Fibroblast of mammary gland (primary cell): ENCODE measurements at regions not wholly inside any gene's neighbourhood (a gene's known extent, or its start where the extent isn't known, plus 50 kb on each side); places are given as distances from the start of the nearest gene placed in this dataset.

Experiments
- DNase-seq: peaks from one replicate; pipeline ENCODE4 v3.0.0-alpha.2; 2010; ENCODE audit warnings: low read depth
- H3K4me3 ChIP-seq: 2 replicates; pipeline ENCODE4 v1.5.1; 2011; ENCODE audit warnings: low read depth, mild to moderate bottlenecking, low read length, moderate library complexity; ENCODE audit not compliant: control insufficient read depth
- CTCF ChIP-seq: conservative IDR thresholded peaks from 2 replicates; pipeline ENCODE4 v1.5.1; 2011; ENCODE audit warnings: low read depth, low read length, inconsistent platforms; ENCODE audit not compliant: control insufficient read depth, insufficient read depth

DNA sequence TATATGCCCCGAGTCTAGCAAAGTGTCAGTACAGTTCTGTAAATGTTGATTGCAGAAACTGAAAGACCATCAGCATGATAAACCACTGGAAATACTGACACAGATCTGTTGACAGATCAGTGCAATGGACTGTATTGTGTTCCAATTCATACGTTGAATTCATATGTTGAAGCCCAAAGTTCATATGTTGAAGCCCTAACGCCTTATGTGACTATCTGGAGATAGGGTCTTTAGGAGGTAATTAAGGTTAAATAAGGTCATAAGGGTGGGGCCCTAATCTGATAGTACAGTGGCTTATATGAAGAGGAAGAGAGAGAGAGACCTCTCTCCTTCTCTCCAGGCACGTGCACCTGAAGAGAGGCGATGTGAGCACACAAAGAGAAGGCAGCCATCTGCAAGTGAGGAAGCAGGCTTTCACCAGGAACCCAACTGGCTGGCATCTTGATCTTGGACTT lies 144.7 kb downstream of the MRPL39 start:
- no peak for TF ChIP-seq CTCF
- no peak overlapping the region for H3K4me3 ChIP-seq
- DNase-seq: no peak

- DNase-seq: no peak
- TF ChIP-seq CTCF: no peak
- H3K4me3 ChIP-seq: no peak overlapping the region
Measured at GRCh38 chr21:25461725-25462124, 145.6 kb downstream of the MRPL39 start.

DNA sequence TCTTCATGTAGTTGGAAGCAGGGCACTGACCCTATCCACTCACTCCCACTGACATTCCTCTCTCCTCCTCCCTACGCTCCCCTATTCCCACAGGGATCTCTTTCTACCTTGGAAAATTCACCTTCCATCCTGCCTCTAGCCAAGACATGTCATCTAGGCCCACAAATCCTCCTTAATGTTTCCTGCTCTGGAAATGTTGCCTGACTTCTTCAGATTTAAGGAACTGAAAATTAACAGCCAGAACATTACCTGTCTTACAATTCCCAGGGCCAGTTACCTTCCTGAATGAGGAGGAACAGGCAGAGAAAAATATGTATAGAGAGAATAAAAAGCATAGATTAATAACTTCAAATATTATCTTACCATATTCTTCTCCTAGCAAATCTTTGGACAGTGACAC lies 147.3 kb downstream of the MRPL39 start:
- H3K4me3 ChIP-seq: no peak overlapping the region
- no peak for TF ChIP-seq CTCF
- DNase-seq: no peak

DNA sequence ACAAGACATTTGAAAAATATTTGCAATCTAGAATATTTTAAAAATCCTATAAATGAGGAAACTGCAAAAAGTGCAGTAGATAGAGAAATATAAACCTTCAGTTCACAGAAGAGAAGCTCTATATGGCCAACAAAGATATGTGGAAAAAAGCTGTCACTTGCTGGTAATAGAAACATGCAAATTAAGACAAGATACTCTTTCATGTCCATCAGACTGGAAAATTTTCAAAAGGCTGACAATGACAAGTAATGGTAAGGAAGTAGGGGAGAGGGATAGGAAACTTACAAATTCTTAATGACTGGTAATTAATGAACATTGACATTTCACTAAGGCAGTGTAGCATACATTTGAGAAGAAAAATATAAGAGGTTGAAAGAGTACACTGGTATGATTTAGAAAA lies 147.9 kb downstream of the MRPL39 start:
- no peak for TF ChIP-seq CTCF
- DNase-seq: no peak
- H3K4me3 ChIP-seq: no peak overlapping the region

DNA sequence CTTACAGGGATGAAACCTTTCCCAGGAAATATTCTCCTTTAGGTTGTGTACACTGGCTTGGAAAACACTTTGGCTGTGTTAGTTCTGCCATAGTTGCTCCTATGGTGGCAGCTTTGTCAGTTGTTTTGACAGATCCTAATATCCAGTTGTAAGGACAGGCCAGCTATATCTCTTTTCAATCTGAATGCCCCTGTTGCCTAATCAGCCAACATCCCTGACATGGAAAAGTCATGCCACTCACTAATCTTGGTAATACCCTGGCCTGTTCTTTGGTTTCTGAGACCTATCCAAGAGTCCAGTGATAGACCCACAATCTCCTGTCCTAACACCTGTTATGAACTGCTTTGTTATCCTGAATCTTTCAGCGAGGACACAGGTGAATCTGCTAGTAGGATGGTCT lies 148.8 kb downstream of the MRPL39 start:
- H3K4me3 ChIP-seq: no peak overlapping the region
- TF ChIP-seq CTCF: no peak
- no peak for DNase-seq

- TF ChIP-seq CTCF: no peak
- no peak overlapping the region for H3K4me3 ChIP-seq
Measured at GRCh38 chr21:25457946-25458345, 149.3 kb downstream of the MRPL39 start.

DNA sequence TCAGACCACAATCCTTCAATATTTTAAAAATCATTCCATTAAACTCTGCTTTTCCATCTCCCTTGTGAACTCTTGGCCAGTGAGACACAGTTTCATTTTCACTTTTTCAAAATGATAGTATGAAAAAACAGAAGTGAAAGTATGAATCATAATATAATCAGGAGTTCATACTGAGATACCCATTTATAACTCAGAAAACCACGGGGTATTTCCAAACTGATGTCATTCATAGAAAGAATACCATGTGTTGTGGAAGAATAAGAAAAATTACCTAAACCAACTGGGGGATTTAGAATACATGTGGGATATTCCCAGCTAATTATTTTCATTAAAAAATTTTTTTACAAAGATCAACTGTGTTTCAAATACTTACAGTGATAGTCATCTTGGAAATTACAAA lies 149.9 kb downstream of the MRPL39 start:
- DNase-seq: peak; percentile 63
- no peak for TF ChIP-seq CTCF
- no peak overlapping the region for H3K4me3 ChIP-seq

More at GRCh38 chr21:25457946-25458345, 149.3 kb downstream of the MRPL39 start:
- DNase-seq: no peak
